SW 1271 (cell line): ENCODE measurements at regions not wholly inside any gene's neighbourhood (a gene's known extent, or its start where the extent isn't known, plus 50 kb on each side); places are given as distances from the start of the nearest gene placed in this dataset.
"Not testable (repeated sequence)": the region's sequence is repeated elsewhere in the genome, so short reads cannot be mapped to it uniquely, and the experiment has no call there.

Experiments
- DNase-seq, 2 experiments: peaks; one replicate each; lab custom pipeline; 2025; lab: John Stamatoyannopoulos, UW

DNA sequence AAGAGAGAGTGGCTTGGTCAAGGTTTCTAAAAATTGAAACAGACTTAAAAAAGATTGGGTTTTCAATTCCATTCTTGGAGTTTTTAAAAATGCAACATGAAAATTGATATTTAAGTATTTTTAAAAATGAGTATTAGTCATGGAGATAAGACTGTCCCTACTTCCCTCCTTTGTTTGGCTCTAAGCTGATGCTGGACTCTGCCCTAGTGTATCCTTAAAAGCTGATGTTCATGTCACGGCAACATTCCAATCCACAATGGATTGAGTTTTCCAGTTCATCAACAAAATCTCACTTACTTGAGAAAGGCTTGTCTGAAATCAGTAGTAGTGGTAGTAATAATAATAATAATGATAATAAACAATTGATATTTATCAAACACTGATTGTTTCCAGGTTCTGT, 119.0 kb upstream of the SLC38A2 start:
- no peak for DNase-seq

DNA sequence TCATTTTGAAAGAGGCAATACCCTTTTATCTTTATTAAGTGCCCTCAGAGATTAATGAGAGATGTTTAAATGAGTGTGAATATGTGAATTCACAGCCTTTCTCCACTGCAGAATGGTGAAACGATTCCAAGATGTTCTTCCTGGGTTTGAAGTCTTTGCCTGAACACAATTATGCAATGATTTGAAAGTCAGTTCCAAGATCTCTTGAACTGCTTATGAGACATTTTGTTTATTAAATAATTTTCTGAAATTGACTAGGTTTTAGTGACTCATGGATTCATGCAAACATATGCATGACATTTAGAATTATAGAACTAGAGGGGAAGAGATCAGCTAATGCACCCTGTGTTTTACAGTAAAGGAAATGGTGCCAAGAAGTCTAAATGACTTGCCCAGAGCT, 118.1 kb upstream of the SLC38A2 start:
- DNase-seq = no peak

DNA sequence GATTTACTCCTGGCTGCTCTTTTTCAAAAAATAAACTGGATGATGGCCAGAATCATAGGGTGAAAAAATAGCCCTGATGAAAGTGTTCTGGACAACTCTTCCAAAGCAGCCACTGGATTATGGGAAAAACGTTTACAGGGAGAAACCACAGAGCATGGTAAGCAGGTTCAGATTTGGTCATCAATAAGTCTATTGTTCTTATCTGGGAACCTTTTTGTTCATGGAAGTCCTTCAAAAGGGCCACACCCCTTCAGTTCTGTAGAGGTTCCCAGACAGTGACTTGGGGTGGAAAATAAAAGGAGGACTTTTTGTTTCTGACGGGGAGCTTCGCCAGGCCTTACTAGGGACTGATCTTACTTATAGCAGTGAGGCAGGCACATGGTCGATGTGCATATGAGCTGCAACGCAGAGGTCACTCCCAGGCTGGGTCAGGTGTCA, 117.4 kb upstream of the SLC38A2 start:
- DNase-seq = no peak

DNA sequence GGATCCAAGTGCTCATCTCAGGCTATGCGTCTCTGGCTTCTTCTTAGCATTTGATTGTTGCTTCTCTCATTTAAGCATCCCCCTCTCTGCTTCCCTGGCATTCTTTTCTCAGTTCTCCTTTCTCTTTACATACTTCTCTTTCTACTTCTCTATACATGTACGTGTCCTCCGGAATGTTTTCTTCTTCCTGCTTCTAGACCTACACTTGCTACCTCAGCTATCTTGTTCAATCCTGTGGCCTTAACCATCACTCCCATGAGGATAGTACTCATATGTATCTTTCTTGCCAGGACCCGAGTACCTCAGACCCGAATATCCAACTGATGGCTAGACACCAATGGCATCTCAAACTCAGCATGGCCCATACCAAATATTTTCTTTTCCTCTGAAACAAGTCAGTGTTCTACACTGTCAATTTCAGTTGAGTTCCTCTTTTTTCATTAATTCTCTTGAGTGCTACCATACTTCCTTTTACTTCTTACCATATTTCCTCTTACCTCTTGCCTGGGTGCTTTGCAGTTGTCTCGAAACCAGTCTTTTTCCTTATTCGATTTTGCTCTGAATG, 115.1 kb upstream of the SLC38A2 start:
- DNase-seq = no peak

DNA sequence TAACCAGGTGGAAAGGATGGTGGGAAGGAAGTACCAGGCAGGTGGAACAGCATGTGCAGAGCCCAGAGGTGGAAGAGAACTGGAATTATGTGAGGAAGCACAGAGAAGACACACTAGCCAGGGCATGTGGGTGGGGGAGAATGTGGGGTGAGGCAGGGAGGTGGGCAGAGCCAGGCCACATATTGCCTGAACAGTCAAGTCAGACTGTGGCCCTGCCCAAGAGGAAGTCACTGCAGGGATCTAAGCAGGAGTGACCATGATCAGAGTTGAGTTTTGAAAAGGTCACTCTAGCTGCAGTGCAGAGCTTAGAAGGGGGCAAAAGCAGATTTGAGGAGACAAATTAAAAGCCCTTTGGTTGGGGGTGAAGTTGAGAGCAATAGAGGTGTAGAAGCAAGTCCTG, 114.0 kb upstream of the SLC38A2 start:
- no peak for DNase-seq

DNA sequence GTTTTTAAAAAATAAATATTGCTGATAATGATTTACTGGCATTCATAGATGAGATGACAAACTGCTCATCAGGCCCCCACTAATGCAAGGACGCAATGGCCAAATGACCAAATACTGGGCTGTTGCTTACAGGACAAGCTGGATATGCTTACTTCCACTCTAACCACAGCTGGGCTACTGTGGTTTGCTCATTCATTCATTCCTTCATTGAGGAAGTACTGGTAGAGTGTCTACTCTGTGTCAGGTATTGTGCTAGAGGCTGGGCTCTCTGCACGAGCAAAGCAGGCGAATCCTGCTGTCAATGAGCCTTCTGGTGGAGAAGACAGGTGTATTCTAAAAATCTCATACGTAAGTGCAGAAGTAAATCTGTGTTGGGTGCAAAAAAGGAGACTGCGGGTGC, 113.3 kb upstream of the SLC38A2 start:
- no peak for DNase-seq

DNA sequence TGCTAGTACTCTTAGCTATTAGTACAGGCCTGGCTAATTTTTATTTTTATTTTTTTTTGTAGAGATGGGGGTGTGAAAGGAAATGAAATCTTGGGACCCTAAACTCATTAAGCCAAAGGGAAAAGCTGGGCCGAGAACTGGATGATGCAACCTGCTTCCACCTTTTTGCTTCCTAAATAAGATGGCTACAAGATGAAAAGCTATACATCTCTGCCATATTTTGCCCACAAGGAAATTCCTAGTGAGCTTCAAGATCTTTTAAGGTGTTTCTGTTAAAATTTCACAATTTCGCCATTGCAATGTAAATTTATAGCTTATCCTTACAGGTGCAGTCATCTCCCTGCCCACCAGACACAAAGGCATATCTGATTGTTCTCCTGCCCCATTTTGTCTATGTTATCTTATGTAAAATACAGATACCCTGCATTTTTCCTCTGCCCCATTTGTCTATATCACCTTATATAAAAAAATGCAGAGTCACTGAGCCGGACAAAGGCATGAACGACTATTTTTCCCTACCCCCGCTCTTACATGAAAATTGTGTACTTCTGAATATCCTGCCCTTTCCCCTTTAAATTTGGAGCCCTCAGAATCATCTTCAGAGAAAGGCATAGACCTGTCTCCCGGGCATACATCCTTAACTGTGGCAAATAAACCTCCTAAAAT, 112.0 kb upstream of the SLC38A2 start:
- DNase-seq = no peak

DNA sequence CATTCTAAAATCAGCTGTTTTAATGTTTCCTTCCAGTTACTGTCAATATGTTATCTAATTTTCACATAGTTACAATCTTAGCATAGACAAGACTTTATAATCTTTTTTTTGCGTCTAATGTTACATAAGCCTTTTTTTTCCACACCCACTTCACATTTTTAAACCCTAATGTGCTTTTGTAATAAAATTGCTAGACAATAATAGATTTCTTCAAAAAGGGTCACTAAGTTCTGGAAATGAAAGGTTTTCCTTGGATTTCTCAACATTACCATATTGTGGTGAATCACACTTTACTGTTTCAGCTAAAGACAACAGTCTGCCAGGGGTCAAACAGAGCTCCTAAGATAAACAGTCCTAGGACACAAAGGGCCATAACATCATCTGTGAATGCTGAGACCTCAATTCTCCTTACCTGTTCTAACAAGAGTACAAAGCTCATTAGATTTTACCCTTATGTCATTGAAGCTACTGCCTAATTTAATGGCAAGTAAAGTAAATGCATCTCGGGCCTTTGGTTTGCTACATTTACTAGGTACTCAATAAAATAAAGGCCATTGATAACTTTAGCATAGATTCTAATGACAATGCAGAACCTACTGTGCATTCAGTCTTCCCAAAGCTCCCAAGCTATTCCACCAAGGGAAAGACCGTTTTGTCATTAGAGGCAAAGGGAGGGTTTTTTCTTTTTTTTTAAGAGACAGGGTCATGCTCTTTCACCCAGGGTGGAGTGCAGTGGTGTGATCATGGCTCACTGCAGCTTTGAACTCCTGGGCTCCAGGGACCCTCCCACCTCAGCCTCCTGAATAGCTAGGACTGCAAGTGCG, 111.2 kb upstream of the SLC38A2 start:
- DNase-seq = no peak

DNA sequence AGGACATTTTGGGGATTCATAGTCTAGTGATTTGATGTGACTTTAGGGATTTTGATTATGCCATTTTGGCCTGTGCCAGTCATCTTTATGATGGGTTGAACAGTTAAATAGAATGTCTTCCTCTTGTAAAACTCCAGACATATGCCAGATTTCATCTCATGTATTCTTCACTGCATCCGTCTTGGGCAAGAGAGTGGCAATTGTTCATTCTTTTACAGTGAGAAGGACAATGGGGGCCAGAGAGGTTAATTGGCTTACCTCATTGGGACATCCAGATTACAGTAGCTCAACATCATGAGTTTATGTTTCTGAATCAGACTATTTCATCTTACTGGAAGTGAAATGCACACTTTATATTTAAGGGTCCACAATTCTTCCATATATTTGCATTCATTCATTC, 108.2 kb upstream of the SLC38A2 start:
- DNase-seq = no peak

DNA sequence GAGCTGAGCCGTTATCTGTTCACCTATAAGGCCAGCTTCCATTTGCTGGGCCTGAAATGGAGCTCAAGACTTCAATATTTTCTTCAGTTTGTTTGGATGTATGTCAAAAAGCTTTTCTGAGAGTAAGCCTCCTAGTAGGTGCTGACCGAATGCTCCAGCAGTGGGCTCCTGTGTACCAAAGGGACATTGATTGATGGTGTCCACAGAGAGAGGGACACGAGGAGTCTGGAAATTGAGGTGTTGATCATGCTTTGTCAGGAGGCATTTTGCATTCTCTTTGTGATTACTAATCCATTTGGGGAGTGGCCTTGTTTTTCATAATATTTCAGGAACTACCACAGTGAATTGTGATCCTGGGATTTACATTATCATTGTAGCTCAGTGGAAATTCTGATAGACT, 107.7 kb upstream of the SLC38A2 start:
- DNase-seq = no peak

DNA sequence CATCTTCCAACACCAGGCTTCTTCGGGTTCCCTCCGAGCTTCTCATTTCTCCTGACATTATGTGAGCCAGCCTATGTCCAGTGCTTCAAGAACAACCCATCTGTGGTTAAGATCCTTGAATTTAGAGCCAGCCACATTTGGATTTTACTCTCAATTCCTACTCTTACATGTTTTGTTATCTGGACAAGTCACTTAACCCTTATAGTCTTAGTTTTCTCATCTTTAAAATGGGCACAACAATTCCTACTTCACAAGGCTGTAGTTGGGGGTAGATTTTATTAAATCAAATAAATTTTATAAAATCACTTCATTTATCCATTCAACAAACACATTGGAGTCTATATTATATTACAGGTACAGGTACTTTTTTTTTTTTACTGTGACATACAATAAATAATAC, 105.5 kb upstream of the SLC38A2 start:
- no peak for DNase-seq

DNA sequence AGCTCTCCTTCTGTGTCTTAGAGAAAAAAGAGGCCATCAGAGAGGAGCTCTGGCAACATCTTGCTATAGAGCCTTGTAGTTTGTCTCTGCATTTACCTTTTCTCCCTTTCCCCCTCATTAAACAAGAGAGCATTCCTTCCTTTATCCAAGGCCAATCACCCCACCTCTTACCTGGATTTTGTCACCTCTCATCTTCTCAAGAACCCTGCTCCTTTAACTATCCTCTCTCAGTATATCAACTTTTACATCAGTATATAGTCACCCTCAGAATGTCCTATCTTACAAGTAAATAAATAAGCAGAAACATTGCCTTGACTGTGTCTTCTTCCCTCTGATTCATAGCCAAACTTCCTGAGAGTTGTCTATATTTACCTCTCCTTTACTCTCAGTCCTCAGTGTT, 105.0 kb upstream of the SLC38A2 start:
- no peak for DNase-seq

DNA sequence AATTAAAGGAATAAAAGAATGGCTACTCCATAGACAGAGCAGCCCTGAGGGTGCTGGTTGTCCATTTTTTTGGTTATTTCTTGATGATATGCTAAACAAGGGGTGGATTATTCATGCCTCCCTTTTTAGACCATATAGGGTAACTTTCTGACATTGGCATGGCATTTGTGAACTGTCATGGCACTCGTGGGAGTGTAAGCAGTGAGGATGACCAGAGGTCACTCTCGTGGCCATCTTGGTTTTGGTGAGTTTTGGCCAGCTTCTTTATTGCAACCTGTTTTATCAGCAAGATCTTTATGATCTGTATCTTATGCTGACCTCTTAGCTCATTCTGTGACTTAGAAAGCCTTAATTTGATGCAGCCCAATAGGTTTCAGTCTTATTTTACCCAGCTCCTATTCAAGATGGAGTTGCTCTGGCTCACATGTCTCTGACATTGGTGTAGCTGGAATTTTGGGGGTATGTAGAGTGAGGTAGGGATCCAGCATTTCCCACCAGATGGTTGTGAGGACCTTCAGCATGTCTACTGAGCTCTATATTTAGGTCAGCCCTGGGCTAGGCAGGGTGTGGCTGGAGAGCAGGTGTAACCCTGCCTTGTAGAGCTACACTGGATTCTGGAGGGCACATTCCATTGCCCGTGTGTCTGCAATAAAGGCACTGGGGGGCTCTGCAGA, 103.5 kb upstream of the SLC38A2 start:
- no peak for DNase-seq

DNA sequence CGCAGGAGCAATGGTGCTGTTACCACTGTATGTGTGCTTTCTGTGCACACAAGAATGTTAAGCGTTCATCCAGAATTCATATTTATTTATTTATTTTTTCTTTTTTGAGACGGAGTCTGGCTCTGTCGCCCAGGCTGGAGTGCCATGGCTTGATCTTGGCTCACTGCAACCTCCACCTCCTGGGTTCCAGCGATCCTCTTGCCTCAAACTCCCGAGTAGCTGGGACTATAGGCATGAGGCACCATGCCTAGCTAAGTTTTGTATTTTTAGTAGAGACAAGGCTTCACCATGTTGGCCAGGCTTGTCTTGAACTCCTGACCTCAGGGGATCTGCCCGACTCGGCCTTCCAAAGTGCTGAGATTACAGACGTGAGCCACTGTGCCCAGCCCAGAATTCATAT, 101.8 kb upstream of the SLC38A2 start:
- not testable (repeated sequence) for DNase-seq

DNA sequence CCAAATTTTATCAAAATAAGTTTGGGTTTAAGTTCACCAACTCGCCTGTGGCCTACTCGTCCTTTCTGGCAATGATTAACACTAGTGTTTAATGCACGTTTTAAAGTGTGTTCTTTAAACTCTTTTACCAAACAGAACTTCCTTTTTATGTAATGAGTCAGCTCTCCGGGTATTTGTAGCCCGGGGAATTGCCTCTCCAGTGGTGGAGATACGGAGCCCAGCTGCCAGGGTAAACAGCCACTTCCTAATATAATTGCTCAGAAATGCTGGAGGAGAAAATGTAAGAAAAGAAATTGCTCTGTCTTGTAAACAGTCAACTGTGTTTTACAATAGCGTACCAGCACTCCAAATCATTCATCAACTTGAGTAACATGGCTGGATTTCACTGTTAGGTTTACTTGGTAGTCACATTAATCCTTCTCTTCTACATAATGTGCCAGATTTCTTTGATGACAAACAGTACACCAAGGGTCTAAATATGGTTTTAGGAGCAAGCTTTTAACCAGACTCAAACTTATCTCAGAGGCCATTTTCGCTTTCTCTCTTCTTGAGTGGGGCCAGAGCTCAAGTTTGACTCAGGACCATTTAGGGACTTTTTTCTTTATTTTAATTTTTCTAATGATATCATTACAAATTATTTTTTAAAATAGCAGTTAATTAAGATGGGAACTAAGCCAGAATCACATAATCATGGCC, 101.2 kb upstream of the SLC38A2 start:
- peak; percentile 73 to 95 for DNase-seq

DNA sequence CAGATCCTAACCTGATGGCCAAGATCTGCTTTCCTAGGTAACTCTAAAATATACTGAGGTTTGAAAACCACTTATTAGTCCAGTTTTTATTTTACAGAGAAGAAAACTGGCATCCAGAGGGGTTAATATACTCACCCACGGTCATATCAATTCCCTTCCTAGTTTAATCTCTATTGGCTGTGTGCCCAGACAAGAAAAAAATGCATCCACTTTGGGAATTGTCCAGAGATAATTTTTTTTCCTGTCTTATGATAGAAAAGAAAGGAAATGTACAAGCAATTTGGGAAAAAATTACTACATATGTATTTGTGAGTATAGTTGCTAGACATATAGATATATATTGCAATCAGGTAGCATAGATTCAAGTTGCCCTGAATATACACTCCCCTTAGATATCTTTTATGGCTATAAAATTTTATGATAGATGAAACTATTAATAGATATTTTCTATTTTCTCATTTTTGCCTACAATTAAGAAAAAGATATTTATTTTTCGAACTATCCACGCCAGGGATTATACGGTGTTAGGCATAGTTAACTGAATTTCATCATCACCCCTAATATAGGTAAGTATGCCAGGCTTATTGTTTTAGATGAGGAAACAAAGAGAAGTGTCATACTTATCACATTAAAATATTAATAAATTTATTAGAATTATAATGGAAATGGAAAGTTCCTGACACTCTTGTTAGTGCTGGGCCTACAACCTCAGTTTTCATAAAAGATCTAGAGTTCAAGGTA, 100.5 kb upstream of the SLC38A2 start:
- peak in 1 of 2 experiments; percentile 50 for DNase-seq

DNA sequence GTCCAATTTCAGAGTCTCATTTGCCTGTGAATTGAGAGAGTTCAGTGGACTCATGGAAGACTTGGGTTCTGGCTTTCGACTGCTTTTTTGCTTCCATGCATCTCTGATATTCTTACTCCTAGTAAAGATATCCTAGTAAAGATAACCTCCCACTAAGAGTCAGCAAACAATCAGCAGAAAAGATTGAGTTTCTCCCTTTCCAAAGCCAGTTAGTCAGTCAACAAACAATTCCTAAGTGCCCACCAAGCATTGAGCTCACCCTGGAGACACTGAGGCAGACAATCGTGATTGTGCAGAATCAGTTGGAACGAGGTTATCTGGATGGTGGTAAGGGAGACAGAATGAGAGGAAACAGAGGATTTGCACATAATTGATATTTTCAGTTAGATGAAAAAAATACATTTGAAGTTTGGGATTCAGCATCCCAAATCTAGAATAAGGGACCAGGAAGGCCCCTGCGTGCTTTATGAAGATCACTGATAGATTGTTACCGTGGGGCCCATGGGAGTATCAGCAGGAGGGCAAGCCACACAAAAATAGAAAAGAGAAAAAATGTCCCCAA, 99.7 kb upstream of the SLC38A2 start:
- DNase-seq = no peak

DNA sequence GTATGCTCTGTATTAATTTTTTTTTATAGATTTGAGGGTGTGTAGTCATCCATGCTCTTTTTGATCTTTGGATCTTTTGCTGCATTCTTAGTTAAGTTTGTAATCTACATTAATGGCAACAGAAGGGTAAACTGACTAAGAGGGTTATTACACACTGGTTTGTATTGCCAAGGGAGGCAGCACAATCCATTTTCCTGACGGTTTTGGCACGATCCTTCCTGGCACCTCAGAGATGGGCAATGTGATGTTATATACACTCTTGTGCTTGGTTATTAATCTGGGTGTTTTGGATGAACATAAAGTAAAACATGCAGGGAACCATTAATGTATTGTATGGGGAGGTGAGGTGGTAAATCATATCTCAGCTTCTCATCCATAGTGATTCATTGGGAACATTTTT, 98.8 kb upstream of the SLC38A2 start:
- no peak for DNase-seq

DNA sequence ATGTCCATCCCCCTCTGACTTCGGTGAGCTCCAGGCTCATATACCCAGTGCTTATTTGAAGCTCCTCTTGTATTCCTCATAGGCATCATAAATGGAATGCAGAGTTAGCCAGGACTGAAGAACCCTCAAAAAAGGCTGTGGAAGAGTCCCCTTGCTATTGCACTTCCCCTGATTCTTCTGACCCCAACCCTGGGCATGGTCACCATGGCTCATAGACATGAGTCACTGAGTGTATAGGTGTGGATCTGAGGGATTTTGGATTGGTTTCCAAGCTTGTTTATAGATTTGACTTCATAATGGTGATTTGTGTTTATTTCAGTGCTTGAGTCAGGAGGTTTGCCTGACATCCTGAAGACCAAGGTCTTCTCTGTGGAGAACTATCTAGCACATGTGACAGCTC, 98.4 kb upstream of the SLC38A2 start:
- DNase-seq = no peak

DNA sequence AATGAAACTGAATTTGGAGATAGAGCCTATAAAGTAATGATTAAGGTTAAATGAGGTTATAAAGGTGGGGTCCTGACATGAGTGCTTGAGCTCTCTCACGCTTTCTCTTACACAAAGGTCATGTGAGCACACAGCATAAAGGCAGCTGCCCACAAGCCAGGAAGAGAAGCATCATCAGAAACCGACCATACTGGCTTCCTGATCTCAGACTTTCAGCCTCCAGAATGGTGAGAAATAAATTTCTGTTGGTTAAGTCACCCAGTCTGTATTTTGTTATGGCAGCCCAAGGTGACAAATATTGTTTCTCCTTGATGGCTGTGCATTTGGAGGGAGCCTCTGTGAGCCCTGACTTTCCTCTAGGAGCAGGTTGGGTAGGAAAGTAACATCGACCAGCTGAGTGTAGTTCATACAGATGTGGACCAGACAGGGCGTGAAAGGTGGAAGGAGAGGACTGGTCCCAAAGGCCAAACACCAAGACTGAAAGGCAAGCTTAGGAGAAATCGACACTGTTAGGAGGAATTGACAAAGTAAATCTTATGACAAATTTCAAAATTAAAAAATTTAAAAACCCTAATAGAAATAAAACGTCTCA, 97.6 kb upstream of the SLC38A2 start:
- no peak for DNase-seq

DNA sequence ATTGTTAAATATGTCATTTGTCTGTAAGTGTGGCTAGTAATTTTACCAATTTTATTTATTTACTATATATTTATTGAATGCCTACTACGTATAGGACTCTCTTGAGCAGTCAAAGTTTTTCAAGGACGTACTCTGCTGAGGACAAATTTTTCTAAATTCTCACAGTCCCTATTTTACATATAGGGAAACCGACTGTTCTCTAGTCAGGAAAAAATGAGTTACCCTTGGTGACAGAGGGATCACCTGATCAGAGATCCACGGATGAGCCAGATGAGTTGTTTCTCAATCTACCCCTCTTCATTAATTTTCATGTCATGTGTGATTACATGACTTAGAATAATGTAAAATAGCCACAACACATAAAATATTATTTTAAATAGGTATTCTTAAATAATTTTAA, 96.2 kb upstream of the SLC38A2 start:
- no peak for DNase-seq
